MM.1S (cell line): ENCODE measurements at regions not wholly inside any gene's neighbourhood (a gene's known extent, or its start where the extent isn't known, plus 50 kb on each side); places are given as distances from the start of the nearest gene placed in this dataset.

Source experiments
- DNase-seq: peaks from one replicate; pipeline ENCODE4 v3.0.0-alpha.2; 2015
- H2AFZ ChIP-seq: fragments of 300-600 bp; sonication (generic); 2 replicates; pipeline ENCODE4 v1.6.0; 2016; ENCODE audit warnings: antibody characterized with exemption, low read length
- H3F3A ChIP-seq: fragments of 300-600 bp; sonication (generic); 2 replicates; pipeline ENCODE4 v1.6.1; 2016; ENCODE audit warnings: mild to moderate bottlenecking, antibody characterized with exemption, low read length, moderate library complexity, mixed read lengths; ENCODE audit not compliant: insufficient read depth
- H3K27ac ChIP-seq: fragments of 300-600 bp; sonication (generic); 2 replicates; pipeline ENCODE4 v1.5.1; 2016; ENCODE audit warnings: mild to moderate bottlenecking, low read length
- H3K27me3 ChIP-seq: fragments of 300-600 bp; sonication (generic); replicated peaks from 2 replicates; pipeline ENCODE4 v1.6.0; 2016; ENCODE audit warnings: low read length; ENCODE audit not compliant: insufficient read depth
- H3K36me3 ChIP-seq: fragments of 300-600 bp; sonication (generic); replicated peaks from 2 replicates; pipeline ENCODE4 v1.6.1; 2016; ENCODE audit warnings: mild to moderate bottlenecking, low read length, mixed read lengths; ENCODE audit not compliant: insufficient read depth
- H3K4me1 ChIP-seq: fragments of 300-600 bp; sonication (generic); 2 replicates; pipeline ENCODE4 v1.6.1; 2016; ENCODE audit warnings: low read length, mixed read lengths
- H3K4me2 ChIP-seq: fragments of 300-600 bp; sonication (generic); 2 replicates; pipeline ENCODE4 v1.6.0; 2016; ENCODE audit warnings: low read depth, low read length
- H3K4me3 ChIP-seq: fragments of 300-600 bp; sonication (generic); 2 replicates; pipeline ENCODE4 v1.5.1; 2016; ENCODE audit warnings: low read length, mixed read lengths
- H3K79me2 ChIP-seq: fragments of 300-600 bp; sonication (generic); 2 replicates; pipeline ENCODE4 v1.6.1; 2016; ENCODE audit warnings: mixed run types, low read length, mixed read lengths
- H3K9ac ChIP-seq: fragments of 300-600 bp; sonication (generic); 2 replicates; pipeline ENCODE4 v1.6.1; 2016; ENCODE audit warnings: low read length, mixed read lengths
- H3K9me2 ChIP-seq: fragments of 300-600 bp; sonication (generic); replicated peaks from 2 replicates; pipeline ENCODE4 v1.6.1; 2016; ENCODE audit warnings: mild to moderate bottlenecking, low read length, mixed read lengths; ENCODE audit not compliant: insufficient read depth
- H3K9me3 ChIP-seq: fragments of 300-600 bp; sonication (generic); replicated peaks from 2 replicates; pipeline ENCODE4 v1.6.1; 2016; ENCODE audit warnings: mild to moderate bottlenecking, low read length, mixed read lengths; ENCODE audit not compliant: insufficient read depth
- H4K20me1 ChIP-seq: fragments of 300-600 bp; sonication (generic); 2 replicates; pipeline ENCODE4 v1.6.1; 2016; ENCODE audit warnings: mild to moderate bottlenecking, low read length, moderate library complexity, mixed read lengths; ENCODE audit not compliant: insufficient read depth
- CTCF ChIP-seq: fragments of 300-600 bp; sonication (generic); IDR thresholded peaks from 2 replicates; pipeline ENCODE4 v1.5.1; 2016; ENCODE audit warnings: antibody characterized with exemption, low read length, mixed read lengths
- EZH2 ChIP-seq: fragments of 300-600 bp; sonication (generic); optimal IDR thresholded peaks from 2 replicates; pipeline ENCODE3; 2017; ENCODE audit warnings: low read depth, mild to moderate bottlenecking, antibody characterized with exemption, low read length, mixed read lengths
- EZH2phosphoT487 ChIP-seq: fragments of 300-600 bp; sonication (generic); IDR thresholded peaks from 2 replicates; pipeline ENCODE4 v1.6.1; 2018; ENCODE audit warnings: antibody characterized with exemption, low read length

DNA sequence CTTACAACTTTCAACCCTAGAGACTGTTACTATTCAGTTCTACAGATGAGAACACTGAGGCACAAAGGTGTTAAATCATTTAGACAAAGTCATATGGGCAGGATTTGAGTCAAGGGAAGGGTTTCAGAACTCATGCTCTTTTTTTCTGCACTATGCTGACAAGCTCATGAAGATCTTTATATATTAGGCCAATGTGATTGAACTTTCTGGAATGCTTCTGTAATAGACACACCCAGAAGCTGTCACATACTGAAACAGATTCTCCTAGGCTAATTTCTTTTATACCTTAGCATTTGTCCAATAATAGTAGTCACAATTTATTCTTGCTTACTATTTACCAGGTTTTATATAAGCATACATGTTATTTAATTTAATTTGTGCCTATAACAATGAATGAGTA lies 164.0 kb downstream of the ALG10B start:
- Histone ChIP-seq H3K4me1 (no peaks in the 10 kb centered on the region), H3K27me3 (no peaks in the 10 kb centered on the region), H3K9me3 (no peaks in the 10 kb centered on the region), H4K20me1 (no peaks in the 10 kb centered on the region), H3K4me2 (no peak overlapping the region), H3K4me3 (no peak overlapping the region), H3K27ac (no peak overlapping the region), H3K9ac (no peak overlapping the region), H3K79me2 (no peaks in the 10 kb centered on the region), H3K9me2 (no peaks in the 10 kb centered on the region), H2AFZ (no peak overlapping the region), H3F3A (no peaks in the 10 kb centered on the region), H3K36me3 (no peaks in the 10 kb centered on the region)
- no peak for DNase-seq
- TF ChIP-seq CTCF = no peak
- no peak for TF ChIP-seq EZH2phosphoT487
- no peak for TF ChIP-seq EZH2

DNA sequence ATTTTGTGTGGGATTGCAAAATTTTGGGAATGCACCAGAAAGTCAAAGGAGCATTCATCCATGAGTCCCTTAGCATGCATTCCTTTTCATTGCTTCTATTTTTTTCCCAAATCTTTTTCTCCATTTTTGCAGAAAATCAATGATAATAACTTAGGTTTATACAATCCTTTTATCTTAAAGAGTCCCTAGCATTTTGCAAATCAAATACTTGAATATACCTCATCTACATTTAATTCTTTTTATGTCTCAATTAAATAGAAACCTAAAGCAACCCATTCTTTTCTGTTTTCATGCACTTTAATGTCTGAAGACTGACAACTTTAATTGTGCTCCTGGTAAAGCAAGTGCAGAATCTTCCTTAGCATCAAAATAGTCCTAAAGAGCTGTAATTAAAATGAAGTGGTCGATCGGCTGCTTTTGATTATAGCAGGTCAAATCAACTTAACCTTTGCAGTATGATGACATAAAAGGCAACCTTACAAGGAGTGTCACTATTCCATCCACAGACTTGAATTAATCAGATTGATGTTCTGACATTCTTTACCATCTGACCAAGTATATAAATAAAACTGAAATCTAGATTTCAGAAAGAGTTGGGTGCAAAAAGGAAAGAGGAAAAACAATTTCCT lies 168.4 kb downstream of the ALG10B start:
- Histone ChIP-seq H2AFZ (no peak overlapping the region), H3K4me2 (no peak overlapping the region), H3K9me3 (no peaks in the 10 kb centered on the region), H3K36me3 (no peaks in the 10 kb centered on the region), H3K4me3 (no peak overlapping the region), H3K9ac (no peak overlapping the region), H3F3A (no peaks in the 10 kb centered on the region), H4K20me1 (no peaks in the 10 kb centered on the region), H3K27ac (no peak overlapping the region), H3K4me1 (no peaks in the 10 kb centered on the region), H3K9me2 (no peaks in the 10 kb centered on the region), H3K27me3 (no peaks in the 10 kb centered on the region), H3K79me2 (no peaks in the 10 kb centered on the region)
- TF ChIP-seq CTCF (no peak), EZH2phosphoT487 (no peak), EZH2 (no peak)
- DNase-seq = no peak

GRCh38 chr12:38488866-38489265 lies 172.3 kb downstream of the ALG10B start:
- H3K27me3 ChIP-seq = no peaks in the 10 kb centered on the region

More at GRCh38 chr12:38488866-38489265, 172.3 kb downstream of the ALG10B start:
- Histone ChIP-seq H3K4me3 (no peak overlapping the region), H3K9me3 (no peaks in the 10 kb centered on the region), H3F3A (no peaks in the 10 kb centered on the region), H3K36me3 (no peaks in the 10 kb centered on the region), H3K79me2 (no peaks in the 10 kb centered on the region), H3K4me2 (no peak overlapping the region), H3K4me1 (no peaks in the 10 kb centered on the region), H2AFZ (no peak overlapping the region), H3K9ac (no peak overlapping the region), H3K9me2 (no peaks in the 10 kb centered on the region), H4K20me1 (no peaks in the 10 kb centered on the region), H3K27ac (no peak overlapping the region)
- DNase-seq = no peak
- TF ChIP-seq EZH2 = no peak
- TF ChIP-seq CTCF = no peak
- no peak for TF ChIP-seq EZH2phosphoT487
